Activated CD4-positive, alpha-beta T cell treated with anti-CD3 and anti-CD28 coated beads, Interleukin-2, amount 10 ng/mL, durations not matched to agents 24 days and 14 days (primary cell): ENCODE measurements at regions not wholly inside any gene's neighbourhood (a gene's known extent, or its start where the extent isn't known, plus 50 kb on each side); places are given as distances from the start of the nearest gene placed in this dataset.
"Not testable (repeated sequence)": the region's sequence is repeated elsewhere in the genome, so short reads cannot be mapped to it uniquely, and the experiment has no call there.

Source experiments
- DNase-seq: peaks from one replicate; pipeline ENCODE4 v3.0.0; 2022
- H3K27ac Mint-ChIP-seq: one replicate; pipeline ENCODE4 v1.8.0; 2022; ENCODE audit warnings: mild to moderate bottlenecking, mixed read lengths
- H3K27me3 Mint-ChIP-seq: one replicate; pipeline ENCODE4 v1.8.0; 2022; ENCODE audit warnings: mixed read lengths
- H3K36me3 Mint-ChIP-seq: one replicate; pipeline ENCODE4 v1.8.0; 2022; ENCODE audit warnings: low read depth, mild to moderate bottlenecking, mixed read lengths
- H3K4me1 Mint-ChIP-seq: one replicate; pipeline ENCODE4 v1.8.0; 2021; ENCODE audit warnings: mixed read lengths
- H3K4me3 Mint-ChIP-seq: one replicate; pipeline ENCODE4 v1.8.0; 2022; ENCODE audit warnings: mild to moderate bottlenecking, moderate library complexity, mixed read lengths
- H3K9me3 Mint-ChIP-seq: one replicate; pipeline ENCODE4 v1.8.0; 2021; ENCODE audit warnings: mixed read lengths
- intact Hi-C: fragments of 100-400 bp; cut with micrococcal nuclease; formaldehyde crosslinking; loops from one replicate; pipeline ENCODE4 v1.15.1; 2023

- intact Hi-C loops, H3K4me1 Mint-ChIP-seq, H3K36me3 Mint-ChIP-seq, H3K27ac Mint-ChIP-seq, H3K9me3 Mint-ChIP-seq, DNase-seq, H3K4me3 Mint-ChIP-seq, H3K27me3 Mint-ChIP-seq: not testable (repeated sequence)
These were observed 54.7 kb downstream of the OR4M2 start for GRCh38 chr15:22134941-22135566.

GRCh38 chr15:22137572-22137971, 57.2 kb downstream of the OR4M2 start:
- H3K9me3 Mint-ChIP-seq, H3K27ac Mint-ChIP-seq, H3K4me1 Mint-ChIP-seq, intact Hi-C loops, H3K4me3 Mint-ChIP-seq, H3K36me3 Mint-ChIP-seq, H3K27me3 Mint-ChIP-seq, DNase-seq: not testable (repeated sequence)

GRCh38 chr15:22141106-22141505, 60.8 kb downstream of the OR4M2 start:
- H3K36me3 Mint-ChIP-seq, DNase-seq, H3K27me3 Mint-ChIP-seq, intact Hi-C loops, H3K4me3 Mint-ChIP-seq, H3K4me1 Mint-ChIP-seq, H3K9me3 Mint-ChIP-seq, H3K27ac Mint-ChIP-seq: not testable (repeated sequence)

GRCh38 chr15:22148109-22148508, 67.8 kb downstream of the OR4M2 start:
- H3K4me3 Mint-ChIP-seq, H3K27ac Mint-ChIP-seq, H3K9me3 Mint-ChIP-seq, H3K4me1 Mint-ChIP-seq, H3K36me3 Mint-ChIP-seq, H3K27me3 Mint-ChIP-seq, DNase-seq, intact Hi-C loops: not testable (repeated sequence)

- H3K36me3 Mint-ChIP-seq, H3K27me3 Mint-ChIP-seq, H3K4me3 Mint-ChIP-seq, H3K27ac Mint-ChIP-seq, H3K4me1 Mint-ChIP-seq, H3K9me3 Mint-ChIP-seq, DNase-seq, intact Hi-C loops: not testable (repeated sequence)
These were observed 77.9 kb downstream of the OR4M2 start for GRCh38 chr15:22158243-22158642.

- H3K4me3 Mint-ChIP-seq, intact Hi-C loops, DNase-seq, H3K36me3 Mint-ChIP-seq, H3K27ac Mint-ChIP-seq, H3K27me3 Mint-ChIP-seq, H3K9me3 Mint-ChIP-seq, H3K4me1 Mint-ChIP-seq: not testable (repeated sequence)
These were observed 80.0 kb downstream of the OR4M2 start for GRCh38 chr15:22160283-22160682.

GRCh38 chr15:22160741-22161140, 80.4 kb downstream of the OR4M2 start:
- DNase-seq, H3K27me3 Mint-ChIP-seq, H3K27ac Mint-ChIP-seq: not testable (repeated sequence)

GRCh38 chr15:22161398-22161797, 81.1 kb downstream of the OR4M2 start:
- H3K4me1 Mint-ChIP-seq, H3K27me3 Mint-ChIP-seq, H3K27ac Mint-ChIP-seq, intact Hi-C loops, H3K36me3 Mint-ChIP-seq, H3K4me3 Mint-ChIP-seq, DNase-seq, H3K9me3 Mint-ChIP-seq: not testable (repeated sequence)

More at GRCh38 chr15:22160741-22161140, 80.4 kb downstream of the OR4M2 start:
- H3K9me3 Mint-ChIP-seq, H3K4me3 Mint-ChIP-seq, H3K36me3 Mint-ChIP-seq, H3K4me1 Mint-ChIP-seq, intact Hi-C loops: not testable (repeated sequence)

- H3K4me3 Mint-ChIP-seq, H3K9me3 Mint-ChIP-seq: not testable (repeated sequence)
These were observed 83.4 kb downstream of the OR4M2 start for GRCh38 chr15:22163715-22164114.

GRCh38 chr15:22167521-22167920, 87.2 kb downstream of the OR4M2 start:
- H3K36me3 Mint-ChIP-seq, H3K9me3 Mint-ChIP-seq, intact Hi-C loops, H3K27me3 Mint-ChIP-seq, H3K4me3 Mint-ChIP-seq, DNase-seq, H3K27ac Mint-ChIP-seq, H3K4me1 Mint-ChIP-seq: not testable (repeated sequence)

More at GRCh38 chr15:22163715-22164114, 83.4 kb downstream of the OR4M2 start:
- H3K27me3 Mint-ChIP-seq, H3K4me1 Mint-ChIP-seq, H3K36me3 Mint-ChIP-seq, H3K27ac Mint-ChIP-seq, intact Hi-C loops, DNase-seq: not testable (repeated sequence)

- H3K4me1 Mint-ChIP-seq, result not testable (repeated sequence)
These were observed 93.0 kb downstream of the OR4M2 start for GRCh38 chr15:22173029-22173998.

GRCh38 chr15:22174088-22174487, 93.8 kb downstream of the OR4M2 start:
- H3K27me3 Mint-ChIP-seq, DNase-seq, H3K4me1 Mint-ChIP-seq, intact Hi-C loops, H3K4me3 Mint-ChIP-seq, H3K27ac Mint-ChIP-seq, H3K36me3 Mint-ChIP-seq, H3K9me3 Mint-ChIP-seq: not testable (repeated sequence)

More at GRCh38 chr15:22173029-22173998, 93.0 kb downstream of the OR4M2 start:
- H3K4me3 Mint-ChIP-seq, H3K36me3 Mint-ChIP-seq, H3K27ac Mint-ChIP-seq, DNase-seq, H3K9me3 Mint-ChIP-seq, H3K27me3 Mint-ChIP-seq, intact Hi-C loops: not testable (repeated sequence)

GRCh38 chr15:22177965-22178364, 97.6 kb downstream of the OR4M2 start:
- intact Hi-C loops, H3K4me3 Mint-ChIP-seq, H3K36me3 Mint-ChIP-seq: not testable (repeated sequence)

GRCh38 chr15:22178438-22178837, 98.1 kb downstream of the OR4M2 start:
- H3K27me3 Mint-ChIP-seq, H3K36me3 Mint-ChIP-seq, H3K4me3 Mint-ChIP-seq, H3K27ac Mint-ChIP-seq, DNase-seq, H3K4me1 Mint-ChIP-seq, H3K9me3 Mint-ChIP-seq, intact Hi-C loops: not testable (repeated sequence)

More at GRCh38 chr15:22177965-22178364, 97.6 kb downstream of the OR4M2 start:
- not testable (repeated sequence) for DNase-seq, H3K9me3 Mint-ChIP-seq, H3K27me3 Mint-ChIP-seq, H3K27ac Mint-ChIP-seq, H3K4me1 Mint-ChIP-seq
